T-cell (primary cell): ENCODE measurements at regions not wholly inside any gene's neighbourhood (a gene's known extent, or its start where the extent isn't known, plus 50 kb on each side); places are given as distances from the start of the nearest gene placed in this dataset.
"Not testable (repeated sequence)": the region's sequence is repeated elsewhere in the genome, so short reads cannot be mapped to it uniquely, and the experiment has no call there.

Experiments
- ATAC-seq, 4 experiments: fragments of 200-7000 bp in 3 of 4; fragments of 150-1000 bp in 1 of 4; cut with Tn5 transposase; replicated peaks in 1 of 4; 1 replicate in 3 of 4; 2 replicates in 1 of 4; pipeline ENCODE4 v1.10.0; 2021; ENCODE audit warnings: moderate library complexity in 3 of 4, mild to moderate bottlenecking in 2 of 4, moderate number of reproducible peaks in 1 of 4
- CTCF ChIA-PET, 2 donors: fragments of 300-600 bp; sonication (Branson Sonifier 250); formaldehyde crosslinking; loops; one replicate each; lab custom pipeline; 2022; ENCODE audit warnings: antibody characterized with exemption in 2 of 2; lab: Charles Lee
- POLR2A ChIA-PET, 2 donors: fragments of 300-600 bp; sonication (Branson Sonifier 250); formaldehyde crosslinking; loops; one replicate each; lab custom pipeline; 2022; ENCODE audit warnings: antibody characterized with exemption in 2 of 2; lab: Charles Lee
- DNase-seq, 35 experiments: peaks; one replicate each; pipeline versions ENCODE4 v3.0.0 to v3.0.0-alpha.2; 2013 to 2023
- H3K27ac ChIP-seq: one replicate; pipeline ENCODE4 v1.5.1; 2013; ENCODE audit warnings: low read length
- H3K27me3 ChIP-seq, 2 experiments: replicated peaks in 1 of 2; 1 replicate in 1 of 2; 2 replicates in 1 of 2; pipeline versions ENCODE4 v1.6.1 to v1.7.0; 2013; ENCODE audit warnings: low read length in 1 of 2, mixed read lengths in 1 of 2; ENCODE audit not compliant: control insufficient read depth in 2 of 2, insufficient read depth in 2 of 2; ENCODE audit errors: extremely low read depth in 1 of 2
- H3K36me3 ChIP-seq, 2 donors: 1 replicate in 1 of 2; 2 replicates in 1 of 2; pipeline versions ENCODE4 v1.6.1 to v1.7.0; 2013; ENCODE audit warnings: low read length in 1 of 2; ENCODE audit not compliant: control insufficient read depth in 2 of 2, insufficient read depth in 1 of 2; ENCODE audit errors: extremely low read depth in 1 of 2
- H3K4me1 ChIP-seq, 2 experiments: 1 replicate in 1 of 2; 2 replicates in 1 of 2; pipeline versions ENCODE4 v1.6.1 to v1.7.0; 2013; ENCODE audit warnings: low read length in 2 of 2, mixed read lengths in 1 of 2; ENCODE audit not compliant: insufficient read depth in 2 of 2, control insufficient read depth in 1 of 2; ENCODE audit errors: extremely low read depth in 1 of 2
- H3K4me3 ChIP-seq, 2 donors: 1 replicate in 1 of 2; 2 replicates in 1 of 2; pipeline versions ENCODE4 v1.5.1 to v1.7.0; 2013; ENCODE audit warnings: mild to moderate bottlenecking in 2 of 2, low read length in 1 of 2, moderate library complexity in 1 of 2; ENCODE audit not compliant: control insufficient read depth in 1 of 2; ENCODE audit errors: extremely low read depth in 1 of 2
- H3K9me3 ChIP-seq: 2 replicates; pipeline ENCODE4 v1.7.0; 2013
- H3K27ac Mint-ChIP-seq, 2 donors: one replicate each; pipeline ENCODE4 v1.8.0; 2020 to 2021; ENCODE audit warnings: mild to moderate bottlenecking in 2 of 2, mixed read lengths in 2 of 2
- H3K27me3 Mint-ChIP-seq, 2 donors: one replicate each; pipeline ENCODE4 v1.8.0; 2021 to 2022; ENCODE audit warnings: mixed read lengths in 2 of 2
- H3K36me3 Mint-ChIP-seq: one replicate; pipeline ENCODE4 v1.8.0; 2021; ENCODE audit warnings: mixed read lengths
- H3K4me1 Mint-ChIP-seq, 3 donors: one replicate each; pipeline ENCODE4 v1.8.0; 2020 to 2022; ENCODE audit warnings: mixed read lengths in 3 of 3, mild to moderate bottlenecking in 1 of 3
- H3K4me3 Mint-ChIP-seq, 3 donors: one replicate each; pipeline ENCODE4 v1.8.0; 2020 to 2022; ENCODE audit warnings: mild to moderate bottlenecking in 3 of 3, mixed read lengths in 3 of 3, moderate library complexity in 3 of 3
- H3K9me3 Mint-ChIP-seq, 3 donors: one replicate each; pipeline ENCODE4 v1.8.0; 2020 to 2022; ENCODE audit warnings: mixed read lengths in 3 of 3
- WGBS: methylation state at CpG from one replicate; pipeline ENCODE4 v1.1.5; 2013; ENCODE audit warnings: missing lambda C conversion rate; ENCODE audit not compliant: insufficient coverage; 5-methylcytosine and 5-hydroxymethylcytosine counted together

- H3K4me1 ChIP-seq = no peaks in the 10 kb centered on the region
- H3K4me3 ChIP-seq = no peak overlapping the region
- ChIA-PET CTCF (no interaction called here), POLR2A (no interaction called here)
- Mint-ChIP-seq H3K27me3 (peaks cover 6 to 18% of the 10 kb centered on the region in 2 donors), H3K9me3 (peaks cover 8 to 15% (median 9%) of the 10 kb centered on the region in 3 donors), H3K4me1 (no peaks in the 10 kb centered on the region), H3K27ac (no peak overlapping the region), H3K4me3 (no peak overlapping the region), H3K36me3 (no peaks in the 10 kb centered on the region)
- peaks cover 0 to 13% of the 10 kb centered on the region in 2 experiments for H3K27me3 ChIP-seq
- ATAC-seq (no peak), DNase-seq (no peak)
- no peaks in the 10 kb centered on the region for H3K9me3 ChIP-seq
- 93% methylated on average over 10 of the region's 10 CpGs for WGBS
- H3K36me3 ChIP-seq = no peaks in the 10 kb centered on the region
- no peak overlapping the region for H3K27ac ChIP-seq
These were observed 197.4 kb upstream of the SRD5A2 start for GRCh38 chr2:31778153-31778552.

- ChIA-PET CTCF (no interaction called here), POLR2A (no interaction called here)
- Histone ChIP-seq H3K27ac (no peak overlapping the region), H3K36me3 (no peaks in the 10 kb centered on the region), H3K9me3 (no peaks in the 10 kb centered on the region), H3K27me3 (no peaks in the 10 kb centered on the region), H3K4me3 (no peak overlapping the region), H3K4me1 (no peaks in the 10 kb centered on the region)
- Mint-ChIP-seq H3K9me3 (no peaks in the 10 kb centered on the region), H3K27me3 (peaks cover 0 to 4% of the 10 kb centered on the region in 2 donors), H3K27ac (no peak overlapping the region), H3K4me1 (no peaks in the 10 kb centered on the region), H3K36me3 (no peaks in the 10 kb centered on the region), H3K4me3 (no peak overlapping the region)
- no peak for DNase-seq
- ATAC-seq = no peak
- WGBS = no CpG with 5 or more reads among the region's 2 CpGs
These were observed 190.0 kb upstream of the SRD5A2 start for GRCh38 chr2:31770741-31771140.

DNA sequence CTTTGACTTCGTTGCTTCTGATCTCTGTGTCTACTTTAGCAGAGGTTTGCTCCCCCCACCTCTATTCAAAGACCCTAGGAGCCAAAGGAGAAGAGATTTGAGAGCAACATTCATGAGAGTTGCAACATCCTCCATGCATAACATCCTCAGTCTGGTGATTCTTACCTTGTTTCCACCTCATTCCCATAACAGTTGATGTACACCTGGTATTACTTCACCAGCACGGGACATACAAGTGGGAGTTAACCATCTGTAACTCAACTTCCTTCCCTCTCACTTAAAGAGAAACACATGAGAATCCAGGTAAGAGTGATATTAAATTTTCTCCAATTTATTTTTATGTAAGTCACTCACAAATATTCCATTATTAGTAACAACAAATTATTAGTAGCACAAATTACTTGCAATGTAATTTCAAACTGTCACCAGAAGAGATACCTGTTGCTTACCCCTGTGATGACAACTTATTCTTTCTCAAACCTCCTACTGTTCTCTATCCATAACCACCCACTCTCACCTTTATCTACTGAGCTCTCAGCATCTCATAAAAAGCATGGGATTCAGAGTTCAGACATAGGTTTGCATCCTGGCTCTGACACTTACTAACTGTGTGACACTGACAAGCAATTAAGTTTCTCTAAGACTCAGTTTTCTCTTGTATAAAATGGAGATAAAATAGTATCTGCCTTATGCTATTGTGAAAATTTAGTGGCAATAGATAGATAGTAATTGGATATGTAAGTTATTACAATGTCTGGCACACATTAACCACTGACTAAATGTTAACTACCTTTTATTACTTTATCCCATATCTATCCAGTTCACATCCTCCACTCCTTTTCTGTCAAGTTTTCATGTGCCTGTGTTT is 184.6 kb upstream of the SRD5A2 start:
- no peak overlapping the region for H3K27ac ChIP-seq
- H3K36me3 Mint-ChIP-seq = no peaks in the 10 kb centered on the region
- no peaks in the 10 kb centered on the region for H3K9me3 Mint-ChIP-seq
- CTCF ChIA-PET = no interaction called here
- DNase-seq (no peak), ATAC-seq (no peak)
- WGBS = no CpG with 5 or more reads among the region's 2 CpGs
- H3K4me1 Mint-ChIP-seq = no peaks in the 10 kb centered on the region
- H3K27me3 ChIP-seq = no peaks in the 10 kb centered on the region
- no peak overlapping the region for H3K4me3 ChIP-seq
- H3K36me3 ChIP-seq = no peaks in the 10 kb centered on the region
- no peaks in the 10 kb centered on the region for H3K4me1 ChIP-seq
- peaks cover 0 to 3% of the 10 kb centered on the region in 2 donors for H3K27me3 Mint-ChIP-seq
- no peak overlapping the region for H3K27ac Mint-ChIP-seq
- POLR2A ChIA-PET = no interaction called here
- no peak overlapping the region for H3K4me3 Mint-ChIP-seq
- no peaks in the 10 kb centered on the region for H3K9me3 ChIP-seq

GRCh38 chr2:31764169-31764568 is 183.4 kb upstream of the SRD5A2 start:
- no CpG with 5 or more reads among the region's 2 CpGs for WGBS
- Mint-ChIP-seq H3K36me3 (no peaks in the 10 kb centered on the region), H3K4me1 (no peaks in the 10 kb centered on the region), H3K9me3 (no peaks in the 10 kb centered on the region), H3K27me3 (peaks cover 0 to 3% of the 10 kb centered on the region in 2 donors), H3K27ac (no peak overlapping the region), H3K4me3 (no peak overlapping the region)
- no peak overlapping the region for H3K4me3 ChIP-seq
- DNase-seq = no peak
- ATAC-seq = no peak
- H3K9me3 ChIP-seq = no peaks in the 10 kb centered on the region
- no peaks in the 10 kb centered on the region for H3K27me3 ChIP-seq
- no peaks in the 10 kb centered on the region for H3K36me3 ChIP-seq
- ChIA-PET POLR2A (no interaction called here), CTCF (no interaction called here)
- no peaks in the 10 kb centered on the region for H3K4me1 ChIP-seq
- no peak overlapping the region for H3K27ac ChIP-seq

- Histone ChIP-seq H3K36me3 (no peaks in the 10 kb centered on the region), H3K9me3 (no peaks in the 10 kb centered on the region), H3K27ac (no peak overlapping the region), H3K4me1 (no peaks in the 10 kb centered on the region), H3K27me3 (no peaks in the 10 kb centered on the region), H3K4me3 (no peak overlapping the region)
- Mint-ChIP-seq H3K27ac (no peak overlapping the region), H3K36me3 (no peaks in the 10 kb centered on the region), H3K4me1 (no peaks in the 10 kb centered on the region), H3K9me3 (no peaks in the 10 kb centered on the region), H3K27me3 (peaks cover 0 to 3% of the 10 kb centered on the region in 2 donors), H3K4me3 (no peak overlapping the region)
- ChIA-PET POLR2A (no interaction called here), CTCF (no interaction called here)
- ATAC-seq (no peak), DNase-seq (no peak)
- 20% methylated on average over 1 of the region's 2 CpGs for WGBS
These were observed 181.3 kb upstream of the SRD5A2 start for GRCh38 chr2:31762085-31762484.

DNA sequence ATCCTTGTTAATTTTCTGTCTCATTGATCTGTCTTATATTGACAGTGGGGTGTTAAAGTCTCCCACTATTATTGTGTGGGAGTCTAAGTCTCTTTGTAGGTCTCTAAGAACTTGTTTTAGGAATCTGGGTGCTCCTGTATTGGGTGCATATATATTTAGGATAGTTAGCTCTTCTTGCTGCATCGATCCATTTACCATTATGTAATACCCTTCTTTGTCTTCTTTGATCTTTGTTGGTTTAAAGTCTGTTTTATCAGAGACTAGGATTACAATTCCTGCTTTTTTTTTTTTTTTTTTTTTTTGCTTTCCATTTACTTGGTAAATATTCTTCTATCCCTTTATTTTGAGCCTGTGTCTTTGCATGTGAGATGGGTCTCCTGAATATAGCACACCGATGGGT is 176.6 kb upstream of the SRD5A2 start:
- H3K27me3 ChIP-seq, H3K27me3 Mint-ChIP-seq, H3K27ac ChIP-seq, H3K9me3 ChIP-seq, H3K27ac Mint-ChIP-seq, CTCF ChIA-PET, H3K9me3 Mint-ChIP-seq, H3K4me3 ChIP-seq, H3K36me3 Mint-ChIP-seq, H3K4me3 Mint-ChIP-seq, H3K36me3 ChIP-seq, H3K4me1 ChIP-seq, ATAC-seq, H3K4me1 Mint-ChIP-seq, DNase-seq, POLR2A ChIA-PET: not testable (repeated sequence)
- WGBS = no CpG with 5 or more reads among the region's 2 CpGs
